Hematopoietic multipotent progenitor cell treated with erythropoietin and hydrocortisone succinate and interleukin-3 and kit ligand, for 17 days (in vitro differentiated cells): ENCODE measurements at regions not wholly inside any gene's neighbourhood (a gene's known extent, or its start where the extent isn't known, plus 50 kb on each side); places are given as distances from the start of the nearest gene placed in this dataset.

ENCODE experiments used
- DNase-seq: peaks from one replicate; pipeline ENCODE4 v3.0.0-alpha.2; 2015; ENCODE audit warnings: low spot score

DNA sequence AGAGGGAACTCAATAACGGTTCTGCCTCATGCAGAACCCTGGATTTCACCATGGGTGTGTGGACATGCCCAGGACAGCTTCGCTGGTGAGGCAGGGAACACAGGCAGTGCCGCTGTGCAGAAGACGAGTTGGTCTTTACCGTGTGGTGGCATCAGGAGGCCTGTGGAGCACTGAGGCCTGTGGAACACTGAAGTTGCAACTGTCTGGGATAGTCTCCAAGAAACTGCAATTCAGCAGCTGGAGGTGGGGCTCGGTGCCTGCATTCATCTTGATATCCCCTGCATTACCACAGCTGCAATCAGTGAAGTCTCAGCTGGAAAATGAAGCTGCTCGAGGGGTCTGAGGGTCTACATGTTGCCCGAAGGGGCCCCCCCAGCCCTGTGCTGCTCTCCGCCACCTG, 202.4 kb upstream of the CDH4 start:
- no peak for DNase-seq

DNA sequence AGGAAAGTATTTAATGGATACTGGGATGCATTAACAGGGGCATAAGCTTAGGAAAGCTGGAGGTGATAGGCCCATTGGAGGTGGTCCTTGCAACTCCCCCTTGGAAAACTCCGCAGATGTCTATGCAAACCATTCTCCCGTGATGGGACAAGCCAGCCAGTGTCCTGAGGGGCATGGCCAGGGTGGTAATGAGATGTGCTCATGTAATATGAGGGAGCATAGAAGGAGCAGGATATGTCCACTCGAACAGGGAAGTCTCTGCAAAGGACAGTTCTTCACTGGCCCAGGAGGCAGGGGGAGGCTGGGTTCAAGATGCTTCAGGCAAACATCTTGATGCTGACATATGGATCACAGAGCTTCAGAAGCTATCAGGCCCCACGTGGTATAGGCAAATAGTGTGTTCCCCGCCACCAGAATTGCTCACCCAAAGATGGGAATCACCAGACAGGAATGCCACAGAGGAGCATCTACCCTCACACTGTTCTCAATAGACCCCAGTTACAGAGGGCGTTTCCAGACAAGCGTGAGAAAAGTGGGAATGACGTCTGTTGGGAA, 201.6 kb upstream of the CDH4 start:
- no peak for DNase-seq

DNA sequence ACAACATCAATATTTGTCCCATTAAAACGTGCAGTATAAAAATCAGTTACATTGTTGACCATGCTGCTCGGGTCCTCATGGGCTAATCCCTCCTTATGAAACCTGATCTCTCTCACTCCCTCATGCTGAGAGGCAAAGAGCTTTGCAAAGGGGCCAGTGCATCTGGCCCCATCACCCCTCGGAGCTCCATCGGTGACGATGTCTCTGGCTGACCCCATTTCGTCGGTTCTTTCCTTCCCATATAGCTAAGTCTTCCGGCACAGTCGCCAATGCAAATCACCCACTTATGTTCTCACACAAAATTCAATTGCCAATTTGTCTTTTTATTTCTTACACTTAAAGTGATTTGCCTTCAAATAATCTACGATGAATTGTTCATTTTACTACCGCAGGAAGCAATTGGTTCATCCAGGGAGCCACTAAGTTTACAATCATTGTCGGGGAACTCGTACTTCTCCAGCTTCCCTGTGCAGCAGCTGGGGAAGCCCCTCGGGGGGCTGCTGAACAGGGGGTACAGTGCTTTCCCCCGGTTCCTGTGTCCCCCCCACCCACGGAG, 199.8 kb upstream of the CDH4 start:
- no peak for DNase-seq

DNA sequence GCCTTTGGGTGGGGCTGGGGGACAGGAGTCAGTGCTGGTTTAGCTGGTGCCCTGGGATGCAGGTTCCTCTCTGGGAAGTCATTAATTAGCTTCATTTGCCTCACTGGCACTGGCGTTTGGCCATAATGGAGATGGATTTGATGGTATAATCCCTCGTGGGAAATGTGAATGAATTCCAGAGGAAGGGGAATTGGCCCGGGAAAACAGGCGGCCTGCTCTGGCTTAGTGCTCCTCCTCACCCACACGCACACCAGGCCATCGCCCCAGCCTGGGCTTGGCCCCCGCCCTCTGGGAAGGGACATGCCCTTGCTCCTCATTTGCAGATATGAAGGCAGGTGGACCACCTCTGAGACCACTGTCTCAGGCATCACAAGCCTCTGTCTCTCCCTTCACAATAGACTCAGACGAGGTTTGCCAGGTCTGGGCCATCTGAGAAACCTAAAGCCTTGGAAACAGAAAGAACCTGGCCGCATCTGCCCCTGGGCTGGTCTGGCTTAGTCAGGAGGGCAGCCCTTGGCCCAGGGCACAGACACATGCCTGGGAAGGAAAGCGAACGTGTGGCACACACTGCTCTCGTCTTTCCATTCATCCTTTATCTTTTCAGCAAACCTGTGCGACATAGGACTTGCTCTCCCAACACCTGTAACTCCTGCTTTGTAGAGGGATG, 199.2 kb upstream of the CDH4 start:
- no peak for DNase-seq

DNA sequence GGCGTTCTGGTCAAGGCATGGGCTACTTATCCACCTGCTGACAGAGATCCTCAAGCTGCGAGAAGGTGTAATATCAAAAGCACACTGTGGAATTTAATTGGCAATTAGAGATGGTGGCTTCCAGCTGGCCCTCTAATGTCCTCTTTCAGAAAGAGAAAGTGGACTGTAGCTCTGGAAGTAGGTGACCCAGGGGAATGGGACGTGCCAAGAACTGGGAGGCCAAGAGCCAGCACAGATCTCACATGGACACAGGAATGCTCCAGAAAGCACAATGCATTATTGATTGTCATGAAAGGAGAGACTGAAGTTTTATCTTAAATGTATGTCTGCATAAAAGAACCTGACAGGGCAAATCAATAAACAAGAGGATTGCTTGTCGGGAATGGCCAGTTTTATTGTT, 198.6 kb upstream of the CDH4 start:
- no peak for DNase-seq

DNA sequence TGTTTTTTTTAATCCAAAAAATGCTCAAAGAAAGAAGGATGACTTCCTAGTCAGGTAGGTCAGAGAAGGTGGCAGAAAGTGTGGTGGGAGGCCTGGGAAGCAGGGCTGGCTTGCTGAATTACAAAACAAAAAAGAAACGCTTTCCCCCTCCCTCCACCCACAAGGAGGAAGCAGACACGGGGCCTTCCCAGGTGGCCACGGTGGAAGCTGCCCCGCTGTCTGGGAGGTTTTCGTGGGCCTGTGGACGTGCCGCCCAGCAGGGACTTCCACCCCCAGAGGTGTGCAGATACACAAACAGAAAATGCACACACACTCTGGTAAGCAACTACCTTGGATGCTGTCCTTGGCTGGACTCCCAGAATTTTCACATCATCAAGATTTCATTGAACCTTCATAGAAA, 198.2 kb upstream of the CDH4 start:
- no peak for DNase-seq

DNA sequence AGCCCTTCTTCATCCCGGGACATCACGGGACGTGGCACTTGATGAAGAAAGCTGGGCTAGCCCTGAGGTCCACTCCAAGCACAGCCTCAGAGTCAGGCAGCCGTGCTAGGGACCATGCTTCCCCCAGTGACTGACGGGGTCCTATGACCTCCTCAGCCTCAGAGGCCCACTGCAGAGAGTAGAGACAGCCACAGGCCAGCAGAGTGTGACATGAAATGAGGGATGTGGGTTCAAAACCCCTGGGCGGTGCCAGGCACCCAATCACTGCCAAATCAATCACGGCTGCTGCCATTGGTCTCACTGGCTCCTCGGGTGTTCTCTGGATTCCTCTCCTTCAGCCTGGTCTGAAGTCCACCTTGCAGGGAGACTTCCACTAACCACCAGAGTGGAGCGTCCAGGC, 197.7 kb upstream of the CDH4 start:
- DNase-seq, result no peak

DNA sequence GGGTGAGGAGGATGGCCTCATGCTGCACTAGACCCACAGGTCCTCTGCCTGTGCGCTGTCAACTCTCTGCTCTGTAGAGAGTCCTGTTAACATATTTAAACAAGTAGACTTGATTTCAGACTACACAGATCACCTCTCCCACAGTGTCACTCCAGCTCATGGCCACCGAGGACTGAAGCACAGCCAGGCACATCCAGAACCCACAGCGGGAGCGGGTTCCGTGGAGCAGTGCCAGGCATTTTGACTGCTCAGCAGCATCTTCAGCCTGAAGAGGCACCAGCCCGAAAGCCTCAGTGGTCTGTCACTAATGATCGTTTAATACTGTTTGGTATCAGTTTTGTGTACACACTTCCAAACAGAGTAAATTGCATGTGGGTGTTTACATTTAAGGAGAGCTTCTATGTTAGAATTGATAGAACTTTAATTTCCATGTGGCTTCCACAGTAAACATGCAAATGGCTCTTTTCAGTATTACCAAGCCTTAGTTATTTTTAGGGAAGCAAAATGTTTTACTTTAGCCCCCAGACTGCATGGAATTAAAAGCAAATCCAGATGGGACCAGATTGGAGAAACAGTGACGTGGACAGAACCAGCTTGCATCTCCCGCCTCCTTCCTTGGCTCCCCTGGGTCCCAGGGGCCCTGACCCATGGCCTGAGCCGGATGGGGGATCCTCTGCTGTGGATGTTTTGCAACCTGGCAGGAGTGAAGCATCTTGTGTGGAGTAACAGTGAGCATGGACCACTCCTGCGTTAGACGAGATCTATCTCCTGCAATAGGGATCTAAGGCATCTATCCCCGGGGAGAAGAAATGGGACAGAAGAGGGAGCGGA, 196.7 kb upstream of the CDH4 start:
- DNase-seq, result no peak

DNA sequence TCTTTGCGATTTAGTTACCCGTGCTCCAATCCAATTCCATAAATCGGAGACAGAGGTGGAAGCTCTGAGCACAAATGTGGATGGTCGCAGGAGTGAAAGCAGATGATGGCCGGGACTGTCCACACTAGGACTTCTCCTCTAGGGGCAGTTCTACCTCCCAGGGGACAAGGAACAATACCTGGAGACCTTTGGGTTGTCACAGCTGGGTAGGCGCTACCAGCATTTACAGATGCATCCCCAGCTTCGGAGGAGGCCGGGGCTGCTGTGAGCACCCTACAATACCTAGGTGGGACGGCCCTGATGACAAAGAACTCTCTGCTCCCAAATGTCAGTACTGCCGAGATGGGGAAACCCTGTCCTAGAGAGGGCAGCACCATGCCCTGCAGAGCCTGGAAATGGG, 195.9 kb upstream of the CDH4 start:
- DNase-seq, result no peak

DNA sequence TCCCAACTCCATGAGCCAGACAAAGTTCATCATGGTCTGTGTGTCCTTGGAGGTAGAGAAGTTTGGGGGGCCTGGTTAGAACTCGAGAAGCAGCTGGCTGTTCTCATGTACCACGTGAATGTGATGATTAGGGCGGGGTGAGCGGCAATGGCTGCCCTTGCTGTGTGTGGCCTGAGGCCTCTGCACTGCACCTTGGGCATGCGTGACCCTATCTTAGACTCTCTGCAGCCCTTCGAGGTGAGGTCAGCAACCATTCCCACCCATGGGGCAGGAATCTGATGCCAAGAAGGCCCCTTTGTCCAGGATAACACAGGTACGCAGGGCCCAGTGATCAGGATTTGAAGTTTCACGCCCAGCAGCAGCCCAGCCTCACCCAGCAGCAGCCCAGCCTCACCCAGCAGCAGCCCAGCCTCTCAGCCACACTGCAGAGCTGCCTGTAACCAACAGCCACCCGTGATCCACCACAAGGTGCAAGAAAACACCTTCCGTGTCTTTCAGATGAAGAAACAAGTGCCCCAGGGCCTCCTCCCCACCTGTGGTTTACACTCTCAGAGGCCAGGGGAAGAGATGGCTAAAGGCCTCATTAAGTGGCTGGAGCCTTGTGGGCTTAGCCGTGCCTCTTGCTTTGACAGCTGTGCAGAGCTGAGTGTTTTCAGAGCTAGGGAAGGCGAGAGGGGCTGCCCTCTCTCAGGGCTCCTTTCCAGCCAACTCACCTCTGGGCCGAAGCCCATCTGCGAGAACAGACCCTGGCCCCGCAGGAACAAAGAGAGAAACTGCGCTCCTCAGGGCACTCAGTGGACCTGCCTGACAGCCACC, 195.2 kb upstream of the CDH4 start:
- DNase-seq, result no peak

DNA sequence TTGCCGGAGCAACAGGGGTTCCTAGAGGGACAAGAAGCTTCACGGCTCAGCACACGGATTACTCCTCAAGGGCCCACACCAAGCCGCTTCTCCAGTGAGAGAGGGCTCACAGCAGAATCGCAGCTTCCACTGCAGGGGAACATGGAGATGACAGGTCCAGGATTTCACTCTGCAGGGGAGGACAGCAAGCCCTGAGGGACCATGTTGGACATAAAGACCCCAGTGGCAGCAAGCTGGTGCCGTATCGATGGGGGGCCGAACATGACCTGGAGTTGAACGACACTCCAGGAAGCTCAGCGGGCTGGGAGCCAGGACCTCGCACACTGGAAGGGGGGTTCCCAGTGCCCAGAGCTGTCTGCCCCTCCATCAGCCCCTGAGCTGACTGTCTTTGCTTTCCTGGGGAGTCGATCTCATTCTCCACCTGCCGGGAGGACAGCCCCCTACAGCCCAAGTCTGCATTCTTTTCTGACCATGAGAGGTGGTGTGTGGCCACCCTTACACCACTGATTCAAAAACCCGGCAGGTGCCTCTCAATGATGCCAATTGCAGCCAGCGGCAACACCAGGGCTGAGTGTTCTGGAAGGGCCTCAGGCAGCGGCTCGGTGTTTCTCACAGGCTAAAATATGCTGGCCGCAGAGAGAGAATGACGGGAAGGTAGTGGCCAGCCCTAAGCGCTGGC, 194.5 kb upstream of the CDH4 start:
- DNase-seq, result no peak

DNA sequence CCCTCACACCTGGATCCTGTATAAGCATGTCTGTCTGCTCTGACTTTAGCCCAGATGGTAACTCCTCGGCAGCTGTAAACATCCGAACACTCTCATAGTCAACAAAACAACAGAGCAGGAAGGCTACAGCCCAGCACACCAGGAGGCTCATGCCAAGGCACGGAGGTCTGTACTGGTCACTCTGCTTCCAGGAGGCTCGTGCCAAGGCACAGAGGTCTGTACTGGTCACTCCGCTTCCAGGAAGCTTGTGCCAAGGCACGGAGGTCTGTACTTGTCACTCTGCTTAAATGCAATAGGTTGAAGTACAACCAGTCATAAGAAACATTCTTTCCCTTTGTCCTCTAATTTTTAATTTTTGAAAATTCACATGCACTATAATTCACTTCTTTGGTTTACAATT, 190.1 kb upstream of the CDH4 start:
- no peak for DNase-seq

DNA sequence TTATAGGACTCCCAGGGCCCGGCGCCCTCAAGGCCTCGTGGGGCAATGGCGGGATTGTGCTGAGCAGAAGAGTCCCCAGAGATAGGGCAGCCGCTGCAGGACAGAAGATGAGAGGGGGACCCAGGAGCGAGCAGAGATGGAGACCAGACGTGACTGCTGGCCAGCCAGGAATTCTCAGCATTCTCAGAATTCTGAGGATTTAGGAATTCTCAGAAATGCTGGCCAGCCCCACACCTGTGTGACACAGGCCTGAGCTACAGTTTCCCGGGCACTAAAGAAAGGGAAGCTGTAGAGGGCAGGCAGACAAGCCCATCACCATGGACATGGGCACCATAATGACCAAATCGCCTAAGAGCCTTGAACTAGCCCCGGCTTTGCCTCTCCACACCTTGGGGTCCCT, 186.2 kb upstream of the CDH4 start:
- no peak for DNase-seq

DNA sequence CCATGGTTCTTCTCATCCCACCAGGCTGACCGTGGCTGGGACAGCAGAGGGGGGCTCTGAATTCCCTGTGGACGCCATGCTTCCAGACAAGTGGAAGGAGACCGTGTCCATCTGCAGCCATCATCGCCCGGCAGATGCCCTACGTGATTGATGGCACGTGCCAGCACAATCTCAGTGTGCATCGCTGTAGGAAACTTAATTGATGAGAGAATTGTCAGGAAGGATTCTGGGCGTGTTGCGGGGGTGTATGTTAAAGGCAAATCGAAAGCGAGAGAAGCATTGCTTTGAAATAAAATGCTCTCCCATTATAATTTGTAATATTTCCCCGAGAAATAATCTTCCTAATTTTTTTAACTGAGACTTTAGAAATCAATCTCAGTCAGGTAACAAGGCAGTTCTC, 185.5 kb upstream of the CDH4 start:
- no peak for DNase-seq

DNA sequence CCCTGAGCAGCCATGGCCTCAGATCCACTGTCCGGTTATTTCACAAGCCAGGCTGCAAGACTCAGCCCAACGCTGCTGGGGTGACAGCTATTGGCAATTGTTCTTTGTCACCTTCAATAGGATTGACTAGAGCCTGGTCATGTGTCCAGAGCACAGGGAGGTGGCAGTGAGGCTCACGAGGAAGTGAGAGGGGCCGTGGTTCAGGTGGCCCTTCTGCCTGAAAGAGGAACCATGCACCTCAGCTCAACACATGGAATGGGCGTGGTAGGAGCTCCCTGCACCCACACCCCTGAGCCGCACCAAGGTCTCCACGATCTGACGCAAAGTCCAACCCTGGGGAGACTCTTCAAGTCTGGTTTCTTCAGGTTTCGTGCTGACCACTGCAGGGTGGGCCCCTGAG, 184.8 kb upstream of the CDH4 start:
- DNase-seq, result no peak

DNA sequence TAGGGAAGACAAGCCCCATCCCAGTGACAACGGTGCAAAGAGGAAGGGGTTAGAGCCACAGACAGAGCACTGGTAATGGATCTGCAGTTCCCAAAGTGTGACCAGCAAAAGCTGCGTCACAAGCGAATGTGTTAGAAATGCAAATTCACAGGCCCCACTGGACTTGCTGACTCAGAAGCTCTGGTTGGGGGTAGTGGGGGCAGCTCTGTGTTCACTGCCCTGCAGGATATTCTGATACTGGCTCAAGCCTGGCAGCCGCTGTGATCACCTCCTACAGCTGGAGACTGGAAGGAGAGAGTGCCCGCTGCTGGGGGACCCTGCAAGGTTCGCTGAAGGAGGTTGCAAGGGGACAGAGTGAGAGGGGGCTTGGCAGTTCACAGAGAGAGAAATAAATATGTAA, 179.7 kb upstream of the CDH4 start:
- no peak for DNase-seq

DNA sequence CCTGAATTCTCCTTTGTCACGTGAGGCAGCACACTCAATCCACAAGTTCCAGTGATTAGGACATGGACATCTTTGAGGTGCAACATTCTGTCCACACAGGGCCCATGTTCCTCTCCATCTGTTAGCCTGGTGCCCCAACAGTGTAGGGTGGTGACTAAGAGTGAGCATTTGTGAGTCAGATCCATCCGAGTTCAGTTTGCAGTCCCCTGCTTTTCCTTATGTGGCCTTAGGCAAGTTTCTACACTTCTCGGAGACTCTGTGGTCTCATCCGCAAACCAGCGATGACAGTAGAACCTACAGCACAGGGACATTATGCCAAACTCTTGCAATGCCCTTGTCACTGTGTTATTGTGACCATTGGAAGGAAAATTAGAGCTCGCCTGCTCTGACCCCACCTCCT, 178.7 kb upstream of the CDH4 start:
- DNase-seq, result no peak

DNA sequence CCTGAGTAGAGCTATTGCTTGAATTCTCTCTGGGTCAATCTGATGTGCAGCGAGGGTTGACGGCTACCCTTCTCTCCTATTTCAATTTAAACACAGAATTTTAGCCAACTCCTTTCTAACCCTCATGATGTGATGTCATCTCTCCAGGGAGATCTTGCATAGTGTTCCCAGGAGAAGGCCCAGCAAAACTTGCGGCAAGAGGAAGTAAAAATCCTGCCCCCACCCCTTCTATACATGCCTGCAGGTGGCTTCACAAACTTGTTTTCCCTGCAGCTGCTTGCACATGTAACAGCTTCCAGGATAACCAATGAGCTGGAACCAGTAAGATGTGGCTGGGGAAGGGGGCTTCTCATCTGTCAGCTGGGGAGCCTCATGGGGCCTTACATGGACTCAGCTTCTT, 169.3 kb upstream of the CDH4 start:
- no peak for DNase-seq

DNA sequence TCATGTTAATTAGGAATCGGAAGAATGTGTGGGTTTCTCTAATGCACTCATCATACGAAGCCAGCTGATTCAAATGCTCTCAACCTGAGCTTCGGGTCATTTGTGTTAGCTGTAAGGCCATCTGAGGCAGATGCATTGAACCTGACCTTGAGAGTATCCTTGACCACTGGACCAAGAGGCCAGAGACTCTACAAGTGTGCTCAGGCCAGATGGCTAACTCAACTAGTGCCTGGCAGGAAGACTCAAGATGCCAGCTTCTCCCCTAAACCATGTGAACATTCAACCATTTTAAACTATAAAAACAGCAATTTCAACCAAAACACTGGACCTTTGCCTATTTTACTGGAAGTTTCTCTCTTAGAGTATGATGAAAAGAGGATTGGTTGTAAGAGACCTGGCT, 168.6 kb upstream of the CDH4 start:
- no peak for DNase-seq

DNA sequence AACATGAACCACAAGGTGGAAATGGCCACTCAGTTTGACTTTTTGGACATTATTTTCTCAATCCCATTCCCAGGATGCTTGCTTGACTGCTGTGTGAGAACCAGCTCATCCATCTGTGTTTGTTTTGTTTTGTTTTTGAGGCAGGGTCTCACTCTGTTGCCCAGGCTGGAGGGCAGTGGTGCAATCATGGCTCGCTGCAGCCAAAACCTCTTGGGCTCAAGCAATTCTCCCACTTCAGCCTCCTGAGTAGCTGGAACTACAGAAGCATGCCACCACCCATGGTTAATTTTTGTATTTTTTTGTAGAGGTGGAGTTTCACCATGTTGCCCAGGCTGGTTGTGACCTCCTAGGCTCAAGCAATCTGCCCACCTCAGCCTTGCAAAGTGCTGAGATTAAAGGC, 166.0 kb upstream of the CDH4 start:
- no peak for DNase-seq

DNA sequence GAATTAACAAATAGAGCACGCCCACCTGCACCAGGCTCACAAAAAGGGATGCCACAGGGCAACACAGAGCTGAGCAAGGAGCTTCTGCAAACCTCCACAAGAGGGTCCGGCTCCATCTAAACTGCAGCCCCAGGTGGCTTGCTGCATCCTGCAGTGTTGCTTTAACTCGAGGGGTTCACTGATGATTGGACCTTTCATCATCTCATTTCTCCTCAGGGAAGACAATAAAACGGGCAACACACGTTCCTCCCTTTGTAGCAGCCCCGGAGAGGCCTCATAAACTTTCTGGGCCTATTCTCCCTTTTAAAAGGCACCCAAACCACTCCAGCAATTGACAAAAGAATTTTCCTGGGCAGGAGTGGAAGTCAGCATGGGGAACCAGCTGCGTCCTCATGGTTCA, 161.5 kb upstream of the CDH4 start:
- no peak for DNase-seq

DNA sequence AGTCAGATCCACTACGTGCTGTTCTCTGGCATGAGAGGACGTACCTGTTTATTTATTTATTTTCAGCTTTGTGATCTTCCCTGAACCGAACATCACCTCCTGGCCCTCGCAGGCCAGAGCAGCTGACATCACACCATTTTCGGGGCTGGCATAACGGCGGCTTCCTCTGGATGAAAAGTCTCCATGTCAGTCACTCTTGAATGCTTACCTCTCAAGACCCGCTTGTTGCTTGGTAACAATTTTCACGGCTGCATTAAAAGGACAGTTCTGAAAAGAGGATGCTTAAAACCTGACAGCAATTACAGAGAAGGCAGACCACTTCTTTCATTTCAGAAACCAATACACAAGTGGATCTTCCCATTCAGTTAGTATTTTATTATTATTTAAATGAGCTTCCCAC, 159.8 kb upstream of the CDH4 start:
- DNase-seq, result no peak
